ENCODE measurements at regions not wholly inside any gene's neighbourhood (a gene's known extent, or its start where the extent isn't known, plus 50 kb on each side); places are given as distances from the start of the nearest gene placed in this dataset.
"Not testable (repeated sequence)": the region's sequence is repeated elsewhere in the genome, so short reads cannot be mapped to it uniquely, and the experiment has no call there.

GRCh38 chr18:76644580-76644979 is 149.5 kb upstream of the ZNF516 start:
- no peak for DNase-seq (ENCODE audit: low spot score)

GRCh38 chr18:76643996-76644395 is 149.0 kb upstream of the ZNF516 start:
- DNase-seq (ENCODE audit: low spot score): no peak

- DNase-seq (ENCODE audit: low spot score): no peak
These were observed 148.2 kb upstream of the ZNF516 start for GRCh38 chr18:76643199-76643598.

- DNase-seq (ENCODE audit: low spot score): no peak
These were observed 145.4 kb upstream of the ZNF516 start for GRCh38 chr18:76640438-76640837.

- DNase-seq (ENCODE audit: low spot score): no peak
These were observed 139.5 kb upstream of the ZNF516 start for GRCh38 chr18:76634564-76634963.

- no peak for DNase-seq (ENCODE audit: low spot score)
These were observed 138.7 kb upstream of the ZNF516 start for GRCh38 chr18:76633588-76634269.

GRCh38 chr18:76627444-76627843 is 132.4 kb upstream of the ZNF516 start:
- DNase-seq (ENCODE audit: low spot score): no peak

GRCh38 chr18:76626991-76627390 is 131.9 kb upstream of the ZNF516 start:
- DNase-seq (ENCODE audit: low spot score): no peak

GRCh38 chr18:76622651-76623050 is 127.6 kb upstream of the ZNF516 start:
- no peak for DNase-seq (ENCODE audit: low spot score)

- peak; percentile 39 for DNase-seq (ENCODE audit: low spot score)
These were observed 126.9 kb upstream of the ZNF516 start for GRCh38 chr18:76621782-76622495.

GRCh38 chr18:76621226-76621625 is 126.2 kb upstream of the ZNF516 start:
- DNase-seq (ENCODE audit: low spot score): no peak

- peak; percentile 90 for DNase-seq (ENCODE audit: low spot score)
These were observed 125.5 kb upstream of the ZNF516 start for GRCh38 chr18:76620321-76621170.

GRCh38 chr18:76619621-76620315 is 124.7 kb upstream of the ZNF516 start:
- peak; percentile 83 for DNase-seq (ENCODE audit: low spot score)

GRCh38 chr18:76619261-76619620 is 124.2 kb upstream of the ZNF516 start:
- no peak for DNase-seq (ENCODE audit: low spot score)

GRCh38 chr18:76618721-76619120 is 123.7 kb upstream of the ZNF516 start:
- no peak for DNase-seq (ENCODE audit: low spot score)

- no peak for DNase-seq (ENCODE audit: low spot score)
These were observed 121.3 kb upstream of the ZNF516 start for GRCh38 chr18:76616373-76616772.

GRCh38 chr18:76615065-76615733 is 120.2 kb upstream of the ZNF516 start:
- no peak for DNase-seq (ENCODE audit: low spot score)

- DNase-seq (ENCODE audit: low spot score): no peak
These were observed 118.7 kb upstream of the ZNF516 start for GRCh38 chr18:76613755-76614120.

- no peak for DNase-seq (ENCODE audit: low spot score)
These were observed 118.2 kb upstream of the ZNF516 start for GRCh38 chr18:76613053-76613754.

GRCh38 chr18:76611750-76612045 is 116.7 kb upstream of the ZNF516 start:
- DNase-seq (ENCODE audit: low spot score): not testable (repeated sequence)

Data from SK-N-DZ (cell line).